Uterus (tissue), 3 donors: ENCODE measurements at regions not wholly inside any gene's neighbourhood (a gene's known extent, or its start where the extent isn't known, plus 50 kb on each side); places are given as distances from the start of the nearest gene placed in this dataset.
"Not testable (repeated sequence)": the region's sequence is repeated elsewhere in the genome, so short reads cannot be mapped to it uniquely, and the experiment has no call there.

Source experiments
- DNase-seq, 2 donors: peaks; one replicate each; pipeline ENCODE4 v3.0.0-alpha.2; 2019 to 2020
- H3K27ac ChIP-seq, 2 donors: fragments of 200-600 bp; sonication (generic); 1 replicate in 1 of 2; 2 replicates in 1 of 2; pipeline ENCODE4 v1.5.1; 2016 to 2018
- H3K27me3 ChIP-seq, 2 donors: fragments of 200-600 bp; sonication (generic); one replicate each; pipeline ENCODE4 v1.5.1; 2018 to 2019; ENCODE audit warnings: control low read depth in 1 of 2
- H3K36me3 ChIP-seq, 2 donors: fragments of 200-600 bp; sonication (generic); one replicate each; pipeline ENCODE4 v1.5.1; 2019; ENCODE audit warnings: control low read depth in 1 of 2
- H3K4me1 ChIP-seq, 2 donors: fragments of 200-600 bp; sonication (generic); one replicate each; pipeline ENCODE4 v1.5.1; 2018 to 2019; ENCODE audit warnings: control low read depth in 1 of 2
- H3K4me3 ChIP-seq, 2 donors: fragments of 200-600 bp; sonication (generic); 1 replicate in 1 of 2; 2 replicates in 1 of 2; pipeline ENCODE4 v1.5.1; 2018 to 2019; ENCODE audit warnings: mild to moderate bottlenecking in 1 of 2
- H3K9me3 ChIP-seq, 2 donors: fragments of 200-600 bp; sonication (generic); one replicate each; pipeline ENCODE4 v1.5.1; 2019; ENCODE audit warnings: control low read depth in 1 of 2
- CTCF ChIP-seq, 4 experiments: fragments of 200-600 bp in 2 of 4; fragments of 450-650 bp in 2 of 4; sonication (generic) in 2 of 4; IDR thresholded peaks; one replicate each; pipeline ENCODE4 v1.5.1; 2016 to 2019; ENCODE audit warnings: antibody characterized with exemption in 4 of 4, mild to moderate bottlenecking in 2 of 4, moderate library complexity in 1 of 4
- POLR2A ChIP-seq, 2 donors: fragments of 450-650 bp; IDR thresholded peaks; one replicate each; pipeline ENCODE4 v1.6.1; 2016; ENCODE audit warnings: antibody characterized with exemption in 2 of 2, mild to moderate bottlenecking in 1 of 2, moderate library complexity in 1 of 2
- intact Hi-C: fragments of 100-400 bp; cut with DNase I; formaldehyde crosslinking; loops from one replicate; pipeline ENCODE4 v1.15.1; 2023; ENCODE audit warnings: low total_unique reads
- donor health status: DM: yes; HTN: yes; CAD: no.

GRCh38 chr9:96108691-96109380 is 193.1 kb downstream of the HSD17B3 start:
- no peaks in the 10 kb centered on the region for H3K36me3 ChIP-seq
- H3K4me1 ChIP-seq = no peaks in the 10 kb centered on the region
- DNase-seq = no peak
- intact Hi-C loops = no loop called here
- no peaks in the 10 kb centered on the region for H3K27me3 ChIP-seq
- no peaks in the 10 kb centered on the region for H3K9me3 ChIP-seq
- no peak overlapping the region for H3K4me3 ChIP-seq
- H3K27ac ChIP-seq = no peak overlapping the region
- TF ChIP-seq POLR2A (IDR thresholded peaks at IDR 0.05) = no peak
- no peak for TF ChIP-seq CTCF (IDR thresholded peaks at IDR 0.05)

GRCh38 chr9:96107436-96107835 is 194.5 kb downstream of the HSD17B3 start:
- TF ChIP-seq POLR2A (IDR thresholded peaks at IDR 0.05) = no peak
- no peak overlapping the region for H3K27ac ChIP-seq
- DNase-seq = no peak
- no peaks in the 10 kb centered on the region for H3K27me3 ChIP-seq
- H3K4me1 ChIP-seq = no peaks in the 10 kb centered on the region
- no peaks in the 10 kb centered on the region for H3K9me3 ChIP-seq
- intact Hi-C loops = no loop called here
- H3K36me3 ChIP-seq = no peaks in the 10 kb centered on the region
- H3K4me3 ChIP-seq = no peak overlapping the region

GRCh38 chr9:96100385-96101300 is 201.3 kb downstream of the HSD17B3 start:
- Histone ChIP-seq H3K4me3 (no peak overlapping the region), H3K9me3 (no peaks in the 10 kb centered on the region), H3K27me3 (no peaks in the 10 kb centered on the region), H3K4me1 (no peaks in the 10 kb centered on the region), H3K27ac (no peak overlapping the region), H3K36me3 (no peaks in the 10 kb centered on the region)
- DNase-seq = no peak
- TF ChIP-seq CTCF (IDR thresholded peaks at IDR 0.05) (no peak), POLR2A (IDR thresholded peaks at IDR 0.05) (no peak)
- intact Hi-C loops = no loop called here

- intact Hi-C loops, H3K4me3 ChIP-seq, H3K4me1 ChIP-seq, H3K36me3 ChIP-seq, DNase-seq, H3K9me3 ChIP-seq, H3K27me3 ChIP-seq, H3K27ac ChIP-seq: not testable (repeated sequence)
Measured at GRCh38 chr9:96090630-96091029, 211.3 kb downstream of the HSD17B3 start.

GRCh38 chr9:96089452-96090085 is 212.4 kb downstream of the HSD17B3 start:
- TF ChIP-seq CTCF (IDR thresholded peaks at IDR 0.05) = no peak
- TF ChIP-seq POLR2A (IDR thresholded peaks at IDR 0.05) = no peak
- Histone ChIP-seq H3K9me3 (no peaks in the 10 kb centered on the region), H3K27me3 (no peaks in the 10 kb centered on the region), H3K27ac (no peak overlapping the region), H3K4me3 (no peak overlapping the region), H3K36me3 (no peaks in the 10 kb centered on the region), H3K4me1 (no peaks in the 10 kb centered on the region)
- DNase-seq = no peak
- intact Hi-C loops = no loop called here

GRCh38 chr9:96088510-96088909 is 213.0 kb downstream of the ERCC6L2 start:
- Histone ChIP-seq H3K9me3 (no peaks in the 10 kb centered on the region), H3K4me3 (no peak overlapping the region), H3K4me1 (no peaks in the 10 kb centered on the region), H3K36me3 (no peaks in the 10 kb centered on the region), H3K27ac (no peak overlapping the region), H3K27me3 (no peaks in the 10 kb centered on the region)
- intact Hi-C loops = no loop called here
- no peak for DNase-seq
- TF ChIP-seq CTCF (IDR thresholded peaks at IDR 0.05) (no peak), POLR2A (IDR thresholded peaks at IDR 0.05) (no peak)
